GM23248 (cell line): ENCODE measurements at regions not wholly inside any gene's neighbourhood (a gene's known extent, or its start where the extent isn't known, plus 50 kb on each side); places are given as distances from the start of the nearest gene placed in this dataset.
"Not testable (repeated sequence)": the region's sequence is repeated elsewhere in the genome, so short reads cannot be mapped to it uniquely, and the experiment has no call there.

Experiments used
- DNase-seq: peaks from one replicate; pipeline ENCODE4 v3.0.0-alpha.2; 2015
- H2AFZ ChIP-seq: fragments of 200-600 bp; sonication (generic); 2 replicates; pipeline ENCODE4 v1.6.1; 2016; ENCODE audit warnings: antibody characterized with exemption
- H3F3A ChIP-seq: fragments of 200-600 bp; sonication (generic); 2 replicates; pipeline ENCODE4 v1.6.1; 2016; ENCODE audit warnings: mild to moderate bottlenecking, antibody characterized with exemption, mixed run types; ENCODE audit not compliant: insufficient read depth
- H3K27ac ChIP-seq: fragments of 200-600 bp; sonication (generic); 2 replicates; pipeline ENCODE4 v1.5.1; 2016; ENCODE audit warnings: mild to moderate bottlenecking
- H3K27me3 ChIP-seq: fragments of 200-600 bp; sonication (generic); replicated peaks from 2 replicates; pipeline ENCODE4 v1.6.1; 2016; ENCODE audit warnings: mild to moderate bottlenecking; ENCODE audit not compliant: insufficient read depth
- H3K36me3 ChIP-seq: fragments of 200-600 bp; sonication (generic); 2 replicates; pipeline ENCODE4 v1.6.1; 2016; ENCODE audit warnings: low read depth, mild to moderate bottlenecking
- H3K4me1 ChIP-seq: fragments of 200-600 bp; sonication (generic); 2 replicates; pipeline ENCODE4 v1.6.1; 2016; ENCODE audit warnings: mild to moderate bottlenecking; ENCODE audit not compliant: insufficient read depth
- H3K4me2 ChIP-seq: fragments of 200-600 bp; sonication (generic); one replicate; pipeline ENCODE4 v1.6.1; 2016; ENCODE audit warnings: mild to moderate bottlenecking; ENCODE audit not compliant: unreplicated experiment
- H3K4me3 ChIP-seq: fragments of 200-600 bp; sonication (generic); 2 replicates; pipeline ENCODE4 v1.5.1; 2016; ENCODE audit warnings: mild to moderate bottlenecking
- H3K79me2 ChIP-seq: fragments of 200-600 bp; sonication (generic); 2 replicates; pipeline ENCODE4 v1.6.1; 2016; ENCODE audit warnings: mild to moderate bottlenecking; ENCODE audit not compliant: insufficient read depth
- H3K9ac ChIP-seq: fragments of 200-600 bp; sonication (generic); 2 replicates; pipeline ENCODE4 v1.6.1; 2016; ENCODE audit warnings: mild to moderate bottlenecking
- H3K9me2 ChIP-seq: fragments of 200-600 bp; sonication (generic); 2 replicates; pipeline ENCODE4 v1.6.1; 2016; ENCODE audit warnings: mixed run types, mild to moderate bottlenecking, moderate library complexity; ENCODE audit not compliant: insufficient read depth
- H3K9me3 ChIP-seq: fragments of 200-600 bp; sonication (generic); one replicate; pipeline ENCODE4 v1.6.1; 2017; ENCODE audit warnings: low read depth
- H4K20me1 ChIP-seq: fragments of 200-600 bp; sonication (generic); 2 replicates; pipeline ENCODE4 v1.6.0; 2016; ENCODE audit not compliant: insufficient read depth
- EZH2 ChIP-seq: fragments of 200-600 bp; sonication (generic); IDR thresholded peaks from 2 replicates; pipeline ENCODE4 v1.6.1; 2018; ENCODE audit warnings: antibody characterized with exemption, mild to moderate bottlenecking; ENCODE audit not compliant: insufficient read depth, poor library complexity, severe bottlenecking
- EZH2phosphoT487 ChIP-seq: fragments of 200-600 bp; sonication (generic); IDR thresholded peaks from 2 replicates; pipeline ENCODE4 v1.6.1; 2018; ENCODE audit warnings: antibody characterized with exemption, moderate library complexity, mild to moderate bottlenecking, low read depth; ENCODE audit not compliant: insufficient read depth
- WGBS, 2 experiments: methylation state at CpG; one replicate each; pipeline ENCODE4 v1.1.6; 2015 to 2017; ENCODE audit warnings: low lambda C conversion rate in 2 of 2, low coverage in 1 of 2; ENCODE audit errors: missing lambda C conversion rate in 2 of 2; 5-methylcytosine and 5-hydroxymethylcytosine counted together
- in situ Hi-C: fragments of 300-500 bp; cut with MboI; formaldehyde crosslinking; loops from 2 replicates; pipeline ENCODE4 v1.15.0; 2020

DNA sequence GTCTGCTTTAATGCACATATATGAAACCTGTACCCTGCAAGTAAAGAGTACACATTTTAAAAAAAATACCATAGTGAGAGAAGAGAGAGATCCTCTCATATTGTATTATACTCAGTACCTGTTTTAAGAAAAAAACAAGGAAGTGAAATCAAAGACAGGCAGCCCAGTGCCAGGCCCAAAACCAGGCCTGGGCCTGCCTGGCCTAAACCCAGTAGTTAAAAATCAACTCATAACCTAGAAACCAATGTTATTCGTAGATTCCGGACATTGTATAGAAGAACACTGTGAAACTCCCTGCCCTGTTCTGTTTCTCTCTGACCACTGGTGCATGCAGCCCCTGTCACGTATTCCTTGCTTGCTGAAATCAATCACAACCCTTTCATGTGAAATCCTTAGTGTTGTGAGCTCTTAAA lies 1078.0 kb upstream of the FAM98A start:
- H3K27ac ChIP-seq, H3K9me2 ChIP-seq, H3K27me3 ChIP-seq, H3K79me2 ChIP-seq, H3K4me2 ChIP-seq, H4K20me1 ChIP-seq, H3K4me3 ChIP-seq, H3K36me3 ChIP-seq, in situ Hi-C loops, H3K9ac ChIP-seq, H2AFZ ChIP-seq, H3K9me3 ChIP-seq, H3F3A ChIP-seq, DNase-seq, H3K4me1 ChIP-seq: not testable (repeated sequence)
- 43 to 47% methylated on average over 3 of the region's 3 CpGs for WGBS, 2 experiments

DNA sequence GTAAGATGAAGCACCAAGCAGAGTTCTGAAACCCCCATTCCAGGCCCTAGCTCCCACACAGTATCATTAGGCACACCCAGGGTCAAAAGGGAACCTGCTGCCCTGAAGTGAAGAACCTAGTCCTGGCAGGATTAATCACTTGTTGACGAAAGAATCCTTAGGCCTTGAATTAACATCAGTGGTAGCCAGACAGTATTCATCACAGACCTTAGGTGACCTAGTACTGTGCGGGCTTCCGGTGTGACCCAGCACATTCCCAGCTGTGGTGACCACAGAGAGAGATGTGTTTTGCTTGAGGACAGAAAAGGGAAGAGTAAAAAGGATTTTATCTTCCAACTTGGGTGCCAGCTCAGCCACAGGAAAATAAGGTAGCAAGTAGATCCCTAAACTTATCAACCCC lies 1071.4 kb upstream of the FAM98A start:
- DNase-seq, result no peak
- Histone ChIP-seq H3K27me3 (no peaks in the 10 kb centered on the region), H2AFZ (no peak overlapping the region), H3K4me2 (no peak overlapping the region), H3K9ac (no peak overlapping the region), H3K79me2 (no peaks in the 10 kb centered on the region), H3K36me3 (no peaks in the 10 kb centered on the region), H4K20me1 (no peaks in the 10 kb centered on the region), H3K4me3 (no peak overlapping the region), H3K27ac (no peak overlapping the region), H3K9me3 (no peaks in the 10 kb centered on the region), H3K9me2 (no peaks in the 10 kb centered on the region), H3K4me1 (no peaks in the 10 kb centered on the region), H3F3A (no peaks in the 10 kb centered on the region)
- no peak for TF ChIP-seq EZH2phosphoT487
- no peak for TF ChIP-seq EZH2
- WGBS, 2 experiments, result 71 to 73% methylated on average over 3 of the region's 3 CpGs
- in situ Hi-C loops, result no loop called here

DNA sequence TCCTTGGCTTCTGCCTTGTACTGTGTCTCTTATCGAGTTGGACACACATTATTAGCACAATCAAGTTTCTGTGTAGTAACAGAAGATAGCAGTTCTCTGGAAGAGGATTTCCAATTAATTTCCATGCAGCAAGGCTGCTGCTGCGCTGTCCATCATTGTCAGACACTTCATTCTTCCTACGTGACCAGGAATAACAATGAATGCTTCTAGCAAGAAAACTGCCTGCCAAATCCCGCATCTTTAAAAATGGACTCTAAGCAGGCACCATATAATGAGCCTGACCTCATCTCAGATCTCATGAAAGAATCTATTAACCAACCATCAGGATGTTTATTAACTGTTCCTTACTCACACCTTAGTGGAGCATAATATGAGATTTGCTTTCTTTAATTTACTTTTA lies 1067.7 kb upstream of the FAM98A start:
- no peaks in the 10 kb centered on the region for H3K9me3 ChIP-seq
- no peak overlapping the region for H3K4me3 ChIP-seq
- TF ChIP-seq EZH2phosphoT487, result no peak
- no peak for TF ChIP-seq EZH2
- no peak overlapping the region for H3K4me2 ChIP-seq
- H3K9me2 ChIP-seq, result no peaks in the 10 kb centered on the region
- WGBS, 2 experiments, result 20 to 23% methylated on average over 4 of the region's 4 CpGs
- no peaks in the 10 kb centered on the region for H3K36me3 ChIP-seq
- no peaks in the 10 kb centered on the region for H3K4me1 ChIP-seq
- DNase-seq, result no peak
- H3K9ac ChIP-seq, result no peak overlapping the region
- in situ Hi-C loops, result no loop called here
- H3K27ac ChIP-seq, result no peak overlapping the region
- no peaks in the 10 kb centered on the region for H3K79me2 ChIP-seq
- no peaks in the 10 kb centered on the region for H3K27me3 ChIP-seq
- no peaks in the 10 kb centered on the region for H3F3A ChIP-seq
- no peaks in the 10 kb centered on the region for H4K20me1 ChIP-seq
- H2AFZ ChIP-seq, result no peak overlapping the region

DNA sequence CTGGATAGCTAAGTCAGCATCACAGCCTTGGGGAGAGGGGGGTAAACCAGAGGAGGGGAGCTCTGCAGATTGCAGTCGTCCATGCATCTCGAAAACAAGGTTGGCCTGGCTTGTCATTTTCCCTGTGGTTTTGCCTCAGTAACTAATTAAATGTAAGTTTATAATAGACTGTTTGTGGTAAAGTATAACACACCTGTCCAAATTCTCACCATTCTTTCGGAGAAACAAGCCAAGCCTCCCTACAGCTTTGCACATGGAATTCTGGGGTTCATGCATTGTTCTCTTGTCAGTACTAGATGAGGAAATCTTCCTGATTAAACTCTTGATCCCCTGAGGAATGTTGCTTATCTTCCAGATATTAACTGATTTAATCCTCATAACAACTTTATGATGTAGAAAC lies 1065.2 kb upstream of the FAM98A start:
- Histone ChIP-seq H3K27me3 (no peaks in the 10 kb centered on the region), H3K36me3 (no peaks in the 10 kb centered on the region), H2AFZ (no peak overlapping the region), H3K4me1 (no peaks in the 10 kb centered on the region), H3F3A (no peaks in the 10 kb centered on the region), H3K4me2 (no peak overlapping the region), H3K79me2 (no peaks in the 10 kb centered on the region), H3K4me3 (no peak overlapping the region), H3K9ac (no peak overlapping the region), H4K20me1 (no peaks in the 10 kb centered on the region), H3K27ac (no peak overlapping the region), H3K9me2 (no peaks in the 10 kb centered on the region), H3K9me3 (no peaks in the 10 kb centered on the region)
- in situ Hi-C loops, result no loop called here
- DNase-seq, result no peak
- no peak for TF ChIP-seq EZH2
- no peak for TF ChIP-seq EZH2phosphoT487
- WGBS, 2 experiments, result 12 to 19% methylated on average over 3 of the region's 3 CpGs

DNA sequence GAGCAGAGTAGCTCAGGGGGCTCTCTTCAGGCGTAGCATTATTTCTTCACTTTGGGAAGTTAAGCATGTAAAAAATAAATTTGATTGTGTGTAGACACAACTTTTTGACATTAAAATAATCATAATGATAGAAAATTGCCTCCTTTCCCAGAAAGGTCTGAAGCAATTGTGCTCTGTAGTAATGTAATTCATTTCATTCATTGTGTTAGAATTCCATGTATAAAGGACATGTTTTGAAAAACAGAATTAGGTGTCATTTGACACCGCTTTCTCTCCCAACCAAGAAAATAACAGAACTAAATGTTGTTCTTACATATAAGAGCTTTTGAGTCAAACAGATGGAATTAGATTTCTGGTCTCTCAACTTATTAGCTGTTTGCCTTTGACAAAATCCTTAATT lies 1064.2 kb upstream of the FAM98A start:
- H3F3A ChIP-seq, result no peaks in the 10 kb centered on the region
- 20 to 31% methylated on average over 2 of the region's 2 CpGs for WGBS, 2 experiments
- no peaks in the 10 kb centered on the region for H3K9me2 ChIP-seq
- in situ Hi-C loops, result no loop called here
- no peaks in the 10 kb centered on the region for H4K20me1 ChIP-seq
- H3K27ac ChIP-seq, result no peak overlapping the region
- no peak for TF ChIP-seq EZH2
- no peak for TF ChIP-seq EZH2phosphoT487
- no peaks in the 10 kb centered on the region for H3K4me1 ChIP-seq
- no peaks in the 10 kb centered on the region for H3K79me2 ChIP-seq
- H2AFZ ChIP-seq, result no peak overlapping the region
- no peak overlapping the region for H3K4me3 ChIP-seq
- H3K9ac ChIP-seq, result no peak overlapping the region
- no peaks in the 10 kb centered on the region for H3K36me3 ChIP-seq
- H3K9me3 ChIP-seq, result no peaks in the 10 kb centered on the region
- no peak for DNase-seq
- H3K27me3 ChIP-seq, result no peaks in the 10 kb centered on the region
- H3K4me2 ChIP-seq, result no peak overlapping the region
